Neuronal stem cell (in vitro differentiated cells): ENCODE measurements at regions not wholly inside any gene's neighbourhood (a gene's known extent, or its start where the extent isn't known, plus 50 kb on each side); places are given as distances from the start of the nearest gene placed in this dataset.

Experiments
- DNase-seq: peaks from one replicate; pipeline ENCODE4 v3.0.0-alpha.2; 2013; ENCODE audit warnings: low spot score
- H2AFZ ChIP-seq: one replicate; pipeline ENCODE4 v1.6.1; 2013; ENCODE audit warnings: mild to moderate bottlenecking, low read length, inconsistent platforms
- H2AK5ac ChIP-seq: 2 replicates; pipeline ENCODE4 v1.6.1; 2013; ENCODE audit warnings: low read depth, mild to moderate bottlenecking, inconsistent platforms, low read length, moderate library complexity, mixed read lengths
- H2BK120ac ChIP-seq: 2 replicates; pipeline ENCODE4 v1.6.1; 2013; ENCODE audit warnings: low read depth, mild to moderate bottlenecking, inconsistent platforms, low read length, moderate library complexity, mixed read lengths
- H2BK12ac ChIP-seq: one replicate; pipeline ENCODE4 v1.6.1; 2013; ENCODE audit warnings: low read length, inconsistent platforms
- H2BK15ac ChIP-seq: 2 replicates; pipeline ENCODE4 v1.6.1; 2013; ENCODE audit warnings: mild to moderate bottlenecking, low read length, inconsistent platforms, mixed read lengths
- H2BK5ac ChIP-seq: one replicate; pipeline ENCODE4 v1.6.1; 2013; ENCODE audit warnings: inconsistent platforms, mild to moderate bottlenecking, low read length, moderate library complexity
- H3K14ac ChIP-seq: one replicate; pipeline ENCODE4 v1.6.1; 2013; ENCODE audit warnings: low read length, inconsistent platforms
- H3K18ac ChIP-seq: 2 replicates; pipeline ENCODE4 v1.6.1; 2013; ENCODE audit warnings: low read length, inconsistent platforms
- H3K23ac ChIP-seq: 2 replicates; pipeline ENCODE4 v1.6.1; 2013; ENCODE audit warnings: low read depth, mild to moderate bottlenecking, mixed read lengths, low read length, inconsistent platforms; ENCODE audit not compliant: poor library complexity
- H3K27ac ChIP-seq: replicated peaks from 3 replicates; pipeline ENCODE4 v1.5.1; 2013; ENCODE audit warnings: low read length, inconsistent platforms
- H3K27me3 ChIP-seq, 3 experiments: 2 replicates each; pipeline ENCODE4 v1.6.1; 2013; ENCODE audit warnings: low read length in 3 of 3, mild to moderate bottlenecking in 2 of 3, inconsistent platforms in 1 of 3, low read depth in 1 of 3, mixed read lengths in 1 of 3, moderate library complexity in 1 of 3; ENCODE audit not compliant: control insufficient read depth in 3 of 3, insufficient read depth in 3 of 3
- H3K36me3 ChIP-seq, 2 donors: replicated peaks in 1 of 2; 2 replicates each; pipeline ENCODE4 v1.6.1; 2013; ENCODE audit warnings: low read length in 2 of 2; ENCODE audit not compliant: control insufficient read depth in 2 of 2, insufficient read depth in 2 of 2
- H3K4ac ChIP-seq: 2 replicates; pipeline ENCODE4 v1.6.1; 2013; ENCODE audit warnings: inconsistent platforms, mild to moderate bottlenecking, low read length, moderate library complexity
- H3K4me1 ChIP-seq, 2 donors: 1 replicate in 1 of 2; 2 replicates in 1 of 2; pipeline ENCODE4 v1.6.1; 2013; ENCODE audit warnings: low read length in 2 of 2, low read depth in 1 of 2; ENCODE audit not compliant: control insufficient read depth in 2 of 2, insufficient read depth in 1 of 2
- H3K4me2 ChIP-seq: one replicate; pipeline ENCODE4 v1.6.1; 2013; ENCODE audit warnings: mild to moderate bottlenecking, low read length, inconsistent platforms; ENCODE audit not compliant: insufficient read depth, poor library complexity, severe bottlenecking
- H3K4me3 ChIP-seq, 2 donors: 2 replicates each; pipeline ENCODE4 v1.5.1; 2013; ENCODE audit warnings: low read length in 2 of 2, mild to moderate bottlenecking in 2 of 2, inconsistent platforms in 1 of 2, moderate library complexity in 1 of 2
- H3K79me1 ChIP-seq: one replicate; pipeline ENCODE4 v1.6.1; 2013; ENCODE audit warnings: low read depth, mild to moderate bottlenecking, inconsistent platforms, low read length, moderate library complexity
- H3K9ac ChIP-seq: one replicate; pipeline ENCODE4 v1.6.1; 2013; ENCODE audit warnings: mild to moderate bottlenecking, low read depth, low read length, inconsistent platforms; ENCODE audit not compliant: poor library complexity
- H3K9me3 ChIP-seq, 2 donors: replicated peaks in 1 of 2; 2 replicates each; pipeline versions ENCODE3 to v1.6.1; 2013; ENCODE audit warnings: low read length in 2 of 2, mild to moderate bottlenecking in 2 of 2, inconsistent platforms in 1 of 2, low read depth in 1 of 2, mixed read lengths in 1 of 2, moderate library complexity in 1 of 2; ENCODE audit not compliant: control insufficient read depth in 2 of 2, insufficient read depth in 1 of 2
- H4K8ac ChIP-seq: one replicate; pipeline ENCODE4 v1.6.1; 2013; ENCODE audit warnings: low read depth, mild to moderate bottlenecking, inconsistent platforms, low read length, moderate library complexity
- H4K91ac ChIP-seq: one replicate; pipeline ENCODE4 v1.6.1; 2013; ENCODE audit warnings: low read length, low read depth, mild to moderate bottlenecking, inconsistent platforms; ENCODE audit not compliant: poor library complexity
- WGBS, 2 donors: extraction: QIAGEN DNeasy Blood & Tissue Kit; methylation state at CpG; one replicate each; pipeline ENCODE4 v1.1.7; 2013; ENCODE audit warnings: missing lambda C conversion rate in 2 of 2, mixed read lengths in 1 of 2; ENCODE audit not compliant: insufficient read length in 2 of 2, insufficient replicate concordance in 1 of 2; ENCODE audit errors: extremely low coverage in 2 of 2; 5-methylcytosine and 5-hydroxymethylcytosine counted together

DNA sequence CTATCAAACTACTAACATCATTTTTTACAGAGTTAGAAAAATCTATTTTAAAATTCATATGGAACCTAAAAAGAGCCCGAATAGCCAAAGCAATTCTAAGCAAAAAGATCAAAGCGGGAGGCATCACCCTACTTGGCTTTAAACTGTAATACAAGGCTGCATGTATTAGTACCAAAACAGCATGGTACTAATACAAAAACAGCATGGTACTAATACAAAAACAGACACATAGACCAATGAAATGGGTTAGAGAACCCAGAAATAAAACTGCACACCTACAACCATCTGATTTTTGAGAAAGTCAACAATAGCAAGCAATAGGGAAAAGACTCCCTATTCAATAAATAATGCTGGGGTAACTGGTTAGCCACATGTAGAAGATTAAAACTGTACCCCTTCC lies 640.7 kb downstream of the IRS1 start:
- Histone ChIP-seq H4K8ac (no peak overlapping the region), H4K91ac (no peak overlapping the region), H3K9ac (no peak overlapping the region), H2AK5ac (no peak overlapping the region), H3K14ac (no peak overlapping the region), H3K79me1 (no peaks in the 10 kb centered on the region), H3K9me3 (no peaks in the 10 kb centered on the region), H3K18ac (no peak overlapping the region), H3K4ac (no peak overlapping the region), H3K4me3 (no peak overlapping the region), H2BK5ac (no peak overlapping the region), H2BK120ac (no peak overlapping the region), H3K36me3 (no peaks in the 10 kb centered on the region), H3K4me2 (no peak overlapping the region), H3K27me3 (no peaks in the 10 kb centered on the region), H2BK15ac (no peak overlapping the region), H3K27ac (no peak overlapping the region), H3K23ac (no peak overlapping the region), H3K4me1 (peaks cover 13 to 33% of the 10 kb centered on the region in 2 donors), H2AFZ (no peak overlapping the region), H2BK12ac (no peak overlapping the region)
- no CpG with 5 or more reads among the region's 2 CpGs for WGBS, 2 donors
- DNase-seq: no peak

DNA sequence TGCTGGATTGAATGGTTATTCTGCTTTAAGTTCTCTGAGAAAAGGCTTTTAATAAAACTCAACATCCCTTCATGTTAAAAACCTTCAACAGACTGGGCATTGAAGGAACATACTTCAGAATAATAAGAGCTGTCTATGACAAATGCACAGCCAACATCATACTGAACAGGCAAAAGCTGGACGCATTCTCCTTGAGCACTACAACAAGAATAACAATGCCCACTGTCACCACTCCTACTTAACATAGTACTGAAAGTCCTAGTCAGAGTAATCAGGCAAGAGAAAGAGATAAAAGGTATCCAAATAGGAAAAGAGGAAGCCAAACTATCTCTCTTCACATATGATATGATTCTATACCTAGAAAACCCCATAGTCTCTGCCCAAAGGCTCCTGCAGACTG lies 641.4 kb downstream of the IRS1 start:
- Histone ChIP-seq H4K91ac (no peak overlapping the region), H3K23ac (no peak overlapping the region), H3K18ac (no peak overlapping the region), H3K27ac (no peak overlapping the region), H2BK5ac (no peak overlapping the region), H2AK5ac (no peak overlapping the region), H3K36me3 (no peaks in the 10 kb centered on the region), H4K8ac (no peak overlapping the region), H3K4ac (no peak overlapping the region), H3K4me1 (peaks cover 16 to 33% of the 10 kb centered on the region in 2 donors), H3K9me3 (no peaks in the 10 kb centered on the region), H3K79me1 (no peaks in the 10 kb centered on the region), H2BK12ac (no peak overlapping the region), H3K4me3 (no peak overlapping the region), H2BK15ac (no peak overlapping the region), H2BK120ac (no peak overlapping the region), H3K4me2 (no peak overlapping the region), H3K9ac (no peak overlapping the region), H3K14ac (no peak overlapping the region), H3K27me3 (no peaks in the 10 kb centered on the region), H2AFZ (peak overlapping the region; percentile 7)
- DNase-seq: no peak
- WGBS, 2 donors: no CpG with 5 or more reads among the region's 1 CpG

DNA sequence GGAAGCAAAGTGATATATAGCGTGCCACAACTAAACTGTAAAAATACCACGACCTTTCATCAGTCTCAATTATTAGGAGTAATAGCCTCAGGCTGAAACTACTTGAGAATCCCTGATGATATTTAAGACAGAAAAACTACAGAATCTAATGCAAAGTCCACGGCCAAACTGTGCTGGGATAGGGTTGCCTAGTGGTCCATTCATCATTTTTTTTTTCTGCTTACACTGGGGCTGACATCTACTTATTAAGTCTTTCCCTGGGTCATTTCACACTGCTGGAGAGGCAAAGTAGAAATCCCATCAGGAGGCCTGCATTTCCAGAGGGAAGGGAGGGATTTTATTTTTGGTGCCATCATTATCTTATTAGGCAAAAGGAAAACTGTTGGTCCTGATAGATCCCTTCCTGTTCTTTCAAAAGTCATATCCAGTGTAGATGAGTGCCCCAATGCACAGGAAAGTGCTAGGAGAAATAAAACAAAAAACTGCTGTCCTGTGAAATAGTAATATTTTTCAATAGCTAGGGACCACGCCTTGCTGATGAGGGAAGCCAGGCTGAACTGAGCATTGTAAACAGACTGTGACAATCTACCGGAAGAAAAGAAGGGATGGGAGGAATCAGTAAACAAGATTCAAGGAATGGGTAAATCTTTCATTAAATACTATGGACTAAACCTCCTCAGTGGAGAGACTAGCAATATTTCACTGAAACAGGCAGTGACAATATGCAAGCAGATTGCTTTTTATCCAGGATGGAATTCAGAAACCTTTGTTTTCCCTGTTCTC lies 644.3 kb downstream of the IRS1 start:
- H3K4me1 ChIP-seq: peaks cover 17 to 33% of the 10 kb centered on the region in 2 donors
- no peak overlapping the region for H3K18ac ChIP-seq
- no CpG with 5 or more reads among the region's 5 CpGs for WGBS, 2 donors

DNA sequence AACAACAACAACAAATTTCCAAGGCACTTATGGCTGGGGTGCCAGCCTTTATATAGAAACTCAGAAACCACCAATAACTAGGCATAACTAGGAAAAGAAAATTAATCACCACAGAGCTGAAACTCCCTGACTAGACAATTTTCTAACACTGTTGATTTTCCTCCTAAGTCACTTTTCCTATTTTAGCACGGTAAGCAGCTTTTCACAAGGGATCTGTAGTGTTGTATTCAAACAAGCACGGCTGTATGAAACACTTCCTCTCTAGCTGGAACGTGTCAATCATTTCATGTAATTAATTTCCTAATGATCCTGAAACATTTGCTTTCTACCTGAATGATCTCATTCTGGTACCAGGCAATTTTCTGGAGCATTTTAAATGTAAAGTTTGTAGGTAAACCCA lies 645.0 kb downstream of the IRS1 start:
- Histone ChIP-seq H3K4ac (no peak overlapping the region), H3K4me1 (peaks cover 17 to 29% of the 10 kb centered on the region in 2 donors), H4K8ac (no peak overlapping the region), H2BK15ac (no peak overlapping the region), H2BK120ac (no peak overlapping the region), H3K4me2 (no peak overlapping the region), H3K14ac (no peak overlapping the region), H3K27me3 (no peaks in the 10 kb centered on the region), H3K36me3 (no peaks in the 10 kb centered on the region), H2AFZ (peak overlapping the region; percentile 59), H3K4me3 (no peak overlapping the region), H2AK5ac (no peak overlapping the region), H4K91ac (no peak overlapping the region), H3K79me1 (no peaks in the 10 kb centered on the region), H3K23ac (no peak overlapping the region), H2BK12ac (no peak overlapping the region), H3K9me3 (no peaks in the 10 kb centered on the region), H2BK5ac (no peak overlapping the region), H3K18ac (no peak overlapping the region), H3K27ac (no peak overlapping the region), H3K9ac (no peak overlapping the region)
- no CpG with 5 or more reads among the region's 3 CpGs for WGBS, 2 donors
- no peak for DNase-seq

More for the DNA sequence above, 644.3 kb downstream of the IRS1 start:
- Histone ChIP-seq H2AK5ac (no peak overlapping the region), H2BK120ac (no peak overlapping the region), H3K79me1 (no peaks in the 10 kb centered on the region), H3K9me3 (no peaks in the 10 kb centered on the region), H2AFZ (peak overlapping the region; percentile 59), H3K36me3 (no peaks in the 10 kb centered on the region), H2BK12ac (no peak overlapping the region), H3K27me3 (no peaks in the 10 kb centered on the region), H3K4ac (no peak overlapping the region), H3K4me3 (no peak overlapping the region), H3K27ac (no peak overlapping the region), H2BK15ac (no peak overlapping the region), H3K4me2 (no peak overlapping the region), H2BK5ac (no peak overlapping the region), H3K23ac (no peak overlapping the region), H3K14ac (no peak overlapping the region), H4K8ac (no peak overlapping the region), H4K91ac (no peak overlapping the region), H3K9ac (no peak overlapping the region)
- no peak for DNase-seq
